GM20000 (cell line): ENCODE measurements at regions not wholly inside any gene's neighbourhood (a gene's known extent, or its start where the extent isn't known, plus 50 kb on each side); places are given as distances from the start of the nearest gene placed in this dataset.
"Not testable (repeated sequence)": the region's sequence is repeated elsewhere in the genome, so short reads cannot be mapped to it uniquely, and the experiment has no call there.

ENCODE experiments used
- DNase-seq: peaks from one replicate; pipeline ENCODE4 v3.0.0; 2012; ENCODE audit warnings: low spot score
- CTCF ChIP-seq: IDR thresholded peaks from 2 replicates; pipeline ENCODE4 v1.5.1; 2012; ENCODE audit warnings: mild to moderate bottlenecking, control low read depth; ENCODE audit errors: extremely low read depth, missing control alignments

DNA sequence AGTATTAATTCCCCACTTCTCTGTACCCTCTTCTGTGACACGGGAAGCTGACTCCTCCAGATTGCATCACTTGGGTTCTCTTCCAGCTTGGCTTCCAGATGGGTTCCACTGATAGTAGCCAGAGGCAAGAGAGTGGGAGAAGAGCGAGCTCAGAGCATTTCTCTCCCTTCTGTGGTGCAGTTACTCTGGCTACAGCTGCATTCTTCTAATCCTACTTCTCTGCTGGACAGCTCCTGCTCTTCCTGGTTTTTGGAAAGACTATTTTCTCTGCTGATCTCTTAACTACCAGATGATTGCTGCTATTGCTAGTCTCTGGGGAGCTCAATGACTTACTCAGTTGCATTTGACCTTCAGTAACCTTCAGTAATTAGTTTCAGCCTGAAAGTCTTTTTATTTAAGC is 187.5 kb upstream of the MAP2 start:
- no peak for DNase-seq
- TF ChIP-seq CTCF = no peak

GRCh38 chr2:209238765-209239584 is 184.9 kb upstream of the MAP2 start:
- TF ChIP-seq CTCF = no peak
- no peak for DNase-seq

- no peak for TF ChIP-seq CTCF
- no peak for DNase-seq
Observed at GRCh38 chr2:209239585-209239938, 184.3 kb upstream of the MAP2 start.

DNA sequence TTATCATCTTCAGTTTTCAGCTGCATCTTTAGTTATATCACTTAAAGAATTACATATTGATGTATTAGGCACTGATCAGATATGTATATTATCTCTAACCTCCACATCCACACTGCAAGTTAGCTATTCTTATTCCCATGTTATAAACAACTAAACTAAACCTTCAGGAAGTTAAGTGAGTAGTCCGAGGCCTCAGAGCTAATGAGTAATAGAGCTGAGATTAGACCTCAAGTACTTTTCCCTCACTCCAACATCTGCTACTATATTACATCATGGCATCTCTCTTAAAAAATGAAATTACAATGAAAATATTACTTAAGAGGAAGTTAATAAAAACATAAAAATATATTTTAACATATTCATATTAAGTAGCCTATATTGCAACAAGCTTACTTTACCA is 183.6 kb upstream of the MAP2 start:
- TF ChIP-seq CTCF = no peak
- DNase-seq = no peak

DNA sequence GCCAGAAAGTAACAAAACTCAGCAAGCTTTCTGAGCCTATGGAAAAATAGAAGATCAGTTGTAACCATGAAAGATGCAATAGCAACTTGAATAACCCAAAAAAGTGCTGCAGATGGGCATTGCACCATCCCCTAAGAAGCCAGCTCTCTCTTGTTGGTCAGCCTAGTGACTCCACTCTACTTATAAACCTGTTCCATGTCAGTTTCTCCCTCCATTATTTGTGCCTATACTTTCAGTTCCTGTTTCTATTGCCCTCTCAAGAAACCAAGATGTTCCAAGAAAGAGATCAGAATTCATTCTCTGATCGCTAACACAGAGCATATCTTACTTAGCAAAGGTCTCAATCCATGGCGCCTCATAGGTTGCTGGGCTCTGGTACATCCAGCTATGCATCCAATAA is 170.3 kb upstream of the MAP2 start:
- TF ChIP-seq CTCF = no peak
- DNase-seq = no peak

GRCh38 chr2:209259767-209260166 is 164.1 kb upstream of the MAP2 start:
- TF ChIP-seq CTCF = no peak
- no peak for DNase-seq

- DNase-seq = no peak
- no peak for TF ChIP-seq CTCF
Observed at GRCh38 chr2:209260281-209260680, 163.6 kb upstream of the MAP2 start.

DNA sequence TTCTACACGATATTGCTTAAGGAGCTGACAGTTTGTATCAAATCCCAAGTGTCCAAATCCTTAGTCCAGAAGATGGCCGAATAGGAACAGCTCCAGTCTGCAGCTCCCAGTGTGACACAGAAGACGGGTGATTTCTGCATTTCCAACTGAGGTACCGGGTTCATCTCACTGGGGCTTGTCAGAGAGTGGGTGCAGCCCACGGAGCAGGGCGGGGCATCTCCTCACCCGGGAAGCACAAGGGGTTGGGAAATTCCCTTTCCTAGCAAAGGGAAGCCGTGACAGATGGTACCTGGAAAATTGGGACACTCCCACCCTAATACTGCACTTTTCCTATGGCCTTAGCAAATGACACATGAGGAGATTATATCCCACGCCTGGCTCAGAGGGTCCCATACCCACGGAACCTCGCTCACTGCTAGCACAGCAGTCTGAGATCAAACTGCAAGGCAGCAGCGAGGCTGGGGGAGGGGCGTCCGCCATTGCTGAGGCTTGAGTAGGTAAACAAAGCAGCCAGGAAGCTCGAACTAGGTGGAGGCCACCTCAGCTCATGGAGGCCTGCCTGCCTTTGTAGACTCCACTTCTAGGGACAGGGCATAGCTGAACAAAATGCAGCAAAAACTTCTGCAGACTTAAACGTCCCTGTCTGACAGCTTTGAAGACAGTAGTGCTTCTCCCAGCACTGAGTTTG is 162.3 kb upstream of the MAP2 start:
- not testable (repeated sequence) for DNase-seq
